ENCODE measurements at regions not wholly inside any gene's neighbourhood (a gene's known extent, or its start where the extent isn't known, plus 50 kb on each side); places are given as distances from the start of the nearest gene placed in this dataset.

DNA sequence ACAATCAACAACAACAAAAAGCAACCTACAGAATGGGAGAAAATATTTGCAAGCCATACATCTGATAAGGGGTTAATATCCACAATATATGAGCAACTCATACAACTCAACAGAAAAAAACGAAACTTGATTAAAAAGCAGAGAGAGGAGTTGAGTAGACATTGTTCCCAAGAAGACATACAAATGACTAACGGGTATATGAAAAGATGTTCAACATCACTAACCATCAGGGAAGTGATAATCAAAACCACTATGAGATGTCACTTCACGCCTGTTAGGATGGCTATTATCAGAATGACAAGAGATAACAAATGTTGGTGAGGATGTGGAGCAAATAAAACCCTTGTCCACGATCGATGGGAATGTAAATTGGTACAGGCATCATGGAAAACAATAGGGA, 145.9 kb downstream of the NRN1 start:
- H3K9me3 ChIP-seq, result no peaks in the 10 kb centered on the region
- TF ChIP-seq POLR2A (IDR thresholded peaks at IDR 0.05), result no peak
- TF ChIP-seq, protein P1, sequence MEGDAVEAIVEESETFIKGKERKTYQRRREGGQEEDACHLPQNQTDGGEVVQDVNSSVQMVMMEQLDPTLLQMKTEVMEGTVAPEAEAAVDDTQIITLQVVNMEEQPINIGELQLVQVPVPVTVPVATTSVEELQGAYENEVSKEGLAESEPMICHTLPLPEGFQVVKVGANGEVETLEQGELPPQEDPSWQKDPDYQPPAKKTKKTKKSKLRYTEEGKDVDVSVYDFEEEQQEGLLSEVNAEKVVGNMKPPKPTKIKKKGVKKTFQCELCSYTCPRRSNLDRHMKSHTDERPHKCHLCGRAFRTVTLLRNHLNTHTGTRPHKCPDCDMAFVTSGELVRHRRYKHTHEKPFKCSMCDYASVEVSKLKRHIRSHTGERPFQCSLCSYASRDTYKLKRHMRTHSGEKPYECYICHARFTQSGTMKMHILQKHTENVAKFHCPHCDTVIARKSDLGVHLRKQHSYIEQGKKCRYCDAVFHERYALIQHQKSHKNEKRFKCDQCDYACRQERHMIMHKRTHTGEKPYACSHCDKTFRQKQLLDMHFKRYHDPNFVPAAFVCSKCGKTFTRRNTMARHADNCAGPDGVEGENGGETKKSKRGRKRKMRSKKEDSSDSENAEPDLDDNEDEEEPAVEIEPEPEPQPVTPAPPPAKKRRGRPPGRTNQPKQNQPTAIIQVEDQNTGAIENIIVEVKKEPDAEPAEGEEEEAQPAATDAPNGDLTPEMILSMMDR (IDR thresholded peaks at IDR 0.05), result no peak
- no peak for DNase-seq
- H3K27me3 ChIP-seq, result no peaks in the 10 kb centered on the region
- intact Hi-C loops (cut with DNase I), result no loop called here
- WGBS, 2 donors, result 51 to 54% methylated on average over 5 of the region's 5 CpGs
- no peaks in the 10 kb centered on the region for H3K4me1 ChIP-seq
- no peak overlapping the region for H3K4me3 ChIP-seq
- no peaks in the 10 kb centered on the region for H3K36me3 ChIP-seq (replicated peaks in 1 of 2; ENCODE audit: insufficient read depth in 1 of 2, low read depth in 2 of 2)
- no peak for ATAC-seq
- H3K27ac ChIP-seq, result no peak overlapping the region

DNA sequence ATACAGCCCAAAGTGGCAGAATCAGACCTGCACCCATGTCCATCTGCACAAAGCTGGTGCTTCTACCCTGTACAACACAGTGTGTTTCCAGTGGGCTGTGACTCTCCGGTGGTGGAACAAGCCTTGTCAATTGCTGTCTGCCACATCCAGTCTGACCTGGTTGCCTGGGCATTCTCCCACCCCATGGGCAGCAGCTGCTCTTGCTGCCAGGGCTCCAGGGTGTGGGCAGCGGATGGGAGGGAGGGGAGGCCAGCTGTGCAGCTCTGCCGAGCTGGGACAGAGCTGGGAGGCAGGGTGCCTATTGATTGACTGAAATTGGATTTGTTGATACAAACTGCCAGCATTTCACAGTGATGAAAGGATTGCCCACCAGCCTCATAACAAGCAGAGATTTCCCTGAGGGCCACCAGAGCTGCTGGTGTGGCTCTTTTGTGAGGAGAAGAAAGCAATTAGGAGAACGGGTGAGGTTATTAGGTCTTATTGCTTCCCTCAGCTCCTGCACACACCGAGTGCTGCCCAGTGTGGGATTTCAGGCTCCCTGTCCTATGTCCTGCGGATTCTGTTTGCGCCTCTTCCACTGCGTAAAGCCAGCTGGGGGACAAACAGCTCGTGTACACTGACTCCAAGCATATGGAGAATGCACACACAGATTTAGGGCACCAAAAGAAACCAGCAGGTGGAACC, 150.8 kb downstream of the NRN1 start:
- H3K27ac ChIP-seq, result no peak overlapping the region
- no peak for DNase-seq
- H3K27me3 ChIP-seq, result peaks cover 0 to 1% of the 10 kb centered on the region in 2 donors
- no peaks in the 10 kb centered on the region for H3K9me3 ChIP-seq
- intact Hi-C loops (cut with DNase I), result no loop called here
- no peaks in the 10 kb centered on the region for H3K36me3 ChIP-seq (replicated peaks in 1 of 2; ENCODE audit: insufficient read depth in 1 of 2, low read depth in 2 of 2)
- TF ChIP-seq POLR2A (IDR thresholded peaks at IDR 0.05), result no peak
- TF ChIP-seq, protein P1 (IDR thresholded peaks at IDR 0.05), result no peak
- H3K4me1 ChIP-seq, result peaks cover 6% of the 10 kb centered on the region
- no peak for ATAC-seq
- no peak overlapping the region for H3K4me3 ChIP-seq
- 55 to 64% methylated on average over 7 to 9 of the region's 9 CpGs for WGBS, 2 donors

DNA sequence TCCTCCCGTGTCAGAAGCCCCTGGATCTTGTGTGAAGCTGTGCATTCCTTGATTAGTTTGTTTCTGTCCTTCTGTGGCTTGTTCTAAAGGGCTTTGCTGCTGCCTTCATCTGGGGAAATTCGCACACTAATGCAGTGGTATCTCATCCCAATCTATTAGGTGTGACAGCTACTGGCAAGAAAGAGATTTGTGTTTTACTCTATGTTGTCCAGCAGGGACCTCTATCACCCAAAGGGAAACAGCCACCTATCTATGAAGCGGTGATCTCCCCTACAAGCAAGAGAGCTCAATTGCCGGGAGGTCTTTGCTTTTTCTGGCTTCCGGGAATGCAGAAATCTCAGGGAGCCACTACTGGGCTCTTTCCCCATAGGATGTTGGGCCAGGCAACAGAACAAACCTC, 151.8 kb downstream of the NRN1 start:
- intact Hi-C loops (cut with DNase I), result no loop called here
- Histone ChIP-seq H3K4me3 (no peak overlapping the region), H3K36me3 (replicated peaks in 1 of 2; ENCODE audit: insufficient read depth in 1 of 2, low read depth in 2 of 2) (no peaks in the 10 kb centered on the region), H3K27ac (no peak overlapping the region), H3K4me1 (peaks cover 6% of the 10 kb centered on the region), H3K27me3 (peaks cover 0 to 3% of the 10 kb centered on the region in 2 donors), H3K9me3 (no peaks in the 10 kb centered on the region)
- ATAC-seq, result no peak
- 56 to 69% methylated on average over 5 of the region's 5 CpGs for WGBS, 2 donors
- no peak for DNase-seq
- no peak for TF ChIP-seq POLR2A (IDR thresholded peaks at IDR 0.05)
- TF ChIP-seq, protein P1 (IDR thresholded peaks at IDR 0.05), result no peak

DNA sequence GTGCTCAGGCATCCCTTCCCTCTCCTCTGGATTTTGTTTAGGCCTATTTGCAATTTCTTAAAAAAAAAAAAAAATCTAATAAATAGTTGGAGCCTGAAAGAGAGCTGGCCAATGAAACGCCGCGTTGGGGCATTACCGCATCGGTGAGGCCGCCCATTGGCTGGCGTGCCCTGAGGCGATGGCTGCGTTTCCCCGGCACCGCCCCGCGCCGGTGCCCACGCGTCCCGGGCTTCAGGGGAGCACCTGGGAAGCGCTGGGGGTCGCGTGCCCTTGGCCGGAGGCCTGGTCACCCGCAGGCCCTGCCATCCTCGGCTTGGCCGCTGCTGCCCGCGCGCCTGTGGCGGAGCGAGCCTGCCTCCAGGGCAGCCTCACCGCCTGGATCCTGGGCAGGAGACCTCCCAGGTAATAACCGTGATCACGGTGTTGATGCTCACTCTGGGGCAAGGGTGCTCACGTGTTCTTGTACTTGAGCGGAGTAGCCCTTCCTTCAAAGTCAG, 155.4 kb downstream of the NRN1 start:
- ATAC-seq (peak; percentile 78), DNase-seq (peak; percentile 46 to 74 (median 58))
- Histone ChIP-seq H3K36me3 (replicated peaks in 1 of 2; ENCODE audit: insufficient read depth in 1 of 2, low read depth in 2 of 2) (no peaks in the 10 kb centered on the region), H3K27me3 (peaks cover 0 to 3% of the 10 kb centered on the region in 2 donors), H3K27ac (no peak overlapping the region), H3K4me3 (peak overlapping the region in 1 of 2 donors; percentile 29), H3K9me3 (no peaks in the 10 kb centered on the region), H3K4me1 (peaks cover 6% of the 10 kb centered on the region)
- 1 to 2% methylated on average over 20 to 34 of the region's 34 CpGs for WGBS, 2 donors
- TF ChIP-seq, protein P1 (IDR thresholded peaks at IDR 0.05), result no peak
- TF ChIP-seq POLR2A (IDR thresholded peaks at IDR 0.05), result no peak
- intact Hi-C loops (cut with DNase I), result no loop called here

DNA sequence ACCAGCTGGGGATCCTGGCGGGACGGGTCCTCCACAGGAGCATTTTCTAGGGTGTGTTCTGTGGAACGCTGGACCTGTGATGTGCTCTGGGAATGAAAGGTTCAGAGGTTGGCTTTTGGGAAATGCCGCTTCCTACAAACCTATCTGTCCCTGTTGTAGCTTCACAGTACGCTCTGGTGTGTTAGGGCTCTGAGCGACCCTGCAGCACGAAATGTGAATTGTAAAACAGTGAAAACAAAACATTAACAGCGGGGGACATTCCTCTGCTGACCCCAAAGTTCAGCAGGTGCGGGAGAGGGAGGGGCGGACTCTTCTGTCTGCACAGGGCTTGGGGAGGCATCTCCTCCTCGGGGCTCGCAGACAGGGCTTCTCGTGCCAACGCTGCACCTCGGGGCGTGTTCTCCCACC, 155.9 kb downstream of the NRN1 start:
- Histone ChIP-seq H3K36me3 (replicated peaks in 1 of 2; ENCODE audit: insufficient read depth in 1 of 2, low read depth in 2 of 2) (no peaks in the 10 kb centered on the region), H3K9me3 (no peaks in the 10 kb centered on the region), H3K4me3 (no peak overlapping the region), H3K27me3 (peaks cover 0 to 3% of the 10 kb centered on the region in 2 donors), H3K27ac (no peak overlapping the region), H3K4me1 (peaks cover 6% of the 10 kb centered on the region)
- ATAC-seq (peak; percentile 12), DNase-seq (no peak)
- no peak for TF ChIP-seq POLR2A (IDR thresholded peaks at IDR 0.05)
- TF ChIP-seq, protein P1 (IDR thresholded peaks at IDR 0.05), result no peak
- intact Hi-C loops (cut with DNase I), result no loop called here
- WGBS, 2 donors, result 4 to 8% methylated on average over 16 of the region's 16 CpGs

All from body of pancreas (tissue), 4 donors.